ENCODE measurements at regions not wholly inside any gene's neighbourhood (a gene's known extent, or its start where the extent isn't known, plus 50 kb on each side); places are given as distances from the start of the nearest gene placed in this dataset.

DNA sequence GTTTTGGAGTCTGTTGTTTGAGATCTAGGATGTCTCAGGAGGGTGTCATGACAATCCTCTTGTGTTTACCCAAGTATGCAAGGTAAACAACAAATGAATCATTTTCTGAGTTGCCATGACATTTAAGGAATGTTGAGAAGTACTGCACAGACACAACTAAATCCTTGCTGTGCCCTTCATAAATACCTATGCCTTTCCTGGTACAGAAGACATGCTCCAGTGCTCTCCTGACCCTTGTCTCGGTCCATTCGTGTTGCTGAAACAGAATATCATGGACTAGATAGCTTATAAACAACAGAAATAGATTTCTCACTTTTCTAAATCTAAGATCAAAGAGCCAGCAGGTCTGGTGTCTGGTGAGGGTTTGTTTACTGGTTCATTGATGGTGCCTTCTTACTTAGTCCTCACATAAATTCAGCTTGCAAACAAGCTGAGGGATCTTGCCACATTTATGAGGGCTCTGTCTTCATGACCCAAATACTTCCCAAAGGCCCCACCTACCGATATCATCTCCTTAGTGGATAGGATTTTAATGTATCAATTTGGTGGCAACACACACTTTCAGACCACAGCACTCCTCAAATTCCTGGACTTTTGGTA is 341.8 kb upstream of the SEMA3A start:
- no peak overlapping the region for H3K9ac ChIP-seq (ENCODE audit: low read depth in 1 of 2, low read length in 2 of 2)
- H3K27ac ChIP-seq (ENCODE audit: low read depth in 2 of 2, low read length in 2 of 2) = no peak overlapping the region
- H3K4me1 ChIP-seq (ENCODE audit: control insufficient read depth in 2 of 2, insufficient read depth in 2 of 2, low read length in 2 of 2) = no peaks in the 10 kb centered on the region
- H3K4me3 ChIP-seq (ENCODE audit: low read length in 2 of 2) = no peak overlapping the region
- no peaks in the 10 kb centered on the region for H3K36me3 ChIP-seq (ENCODE audit: control insufficient read depth in 2 of 2, insufficient read depth in 2 of 2, low read length in 2 of 2)
- no peaks in the 10 kb centered on the region for H3K9me3 ChIP-seq (ENCODE audit: control insufficient read depth in 2 of 2, low read length in 2 of 2)
- no peaks in the 10 kb centered on the region for H3K27me3 ChIP-seq (ENCODE audit: control insufficient read depth in 2 of 2, insufficient read depth in 2 of 2, low read length in 2 of 2)

DNA sequence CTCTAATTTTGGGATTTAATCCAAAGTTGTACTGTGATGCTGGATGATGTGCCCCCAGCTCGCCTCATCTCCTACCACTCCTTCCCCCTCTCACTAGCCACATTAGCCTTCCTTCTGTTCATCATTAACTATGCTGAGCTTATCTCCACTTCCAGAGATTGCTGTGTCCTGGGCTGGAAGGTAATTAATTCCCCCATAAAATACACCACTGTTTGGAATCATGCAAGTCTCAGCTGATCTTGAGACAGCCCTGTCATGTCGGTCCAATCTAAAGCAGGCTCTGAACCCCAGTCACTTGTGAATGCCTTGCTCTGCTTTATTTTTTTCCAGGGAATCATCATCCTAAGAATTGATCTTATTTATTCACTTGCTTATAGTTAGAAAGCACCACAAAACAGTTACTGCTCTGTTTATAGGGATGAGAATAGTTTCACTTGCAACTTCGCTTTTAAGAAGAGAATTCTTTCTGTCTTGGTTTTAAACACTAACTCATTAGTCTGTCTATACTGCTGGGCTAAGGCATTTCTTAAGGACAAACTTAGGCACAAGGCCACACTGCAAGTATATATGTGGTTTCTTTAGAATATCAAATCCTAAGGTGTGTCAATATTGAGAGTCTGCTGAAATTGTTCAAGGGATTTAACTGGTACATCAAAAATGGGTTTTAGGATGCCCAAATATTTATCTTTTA is 341.1 kb upstream of the SEMA3A start:
- H3K9me3 ChIP-seq (ENCODE audit: control insufficient read depth in 2 of 2, low read length in 2 of 2) = no peaks in the 10 kb centered on the region
- no peak overlapping the region for H3K4me3 ChIP-seq (ENCODE audit: low read length in 2 of 2)
- H3K36me3 ChIP-seq (ENCODE audit: control insufficient read depth in 2 of 2, insufficient read depth in 2 of 2, low read length in 2 of 2) = no peaks in the 10 kb centered on the region
- no peaks in the 10 kb centered on the region for H3K27me3 ChIP-seq (ENCODE audit: control insufficient read depth in 2 of 2, insufficient read depth in 2 of 2, low read length in 2 of 2)
- H3K4me1 ChIP-seq (ENCODE audit: control insufficient read depth in 2 of 2, insufficient read depth in 2 of 2, low read length in 2 of 2) = no peaks in the 10 kb centered on the region
- H3K9ac ChIP-seq (ENCODE audit: low read depth in 1 of 2, low read length in 2 of 2) = no peak overlapping the region
- H3K27ac ChIP-seq (ENCODE audit: low read depth in 2 of 2, low read length in 2 of 2) = no peak overlapping the region

GRCh38 chr7:84533182-84533581 is 338.6 kb upstream of the SEMA3A start:
- no peak overlapping the region for H3K4me3 ChIP-seq (ENCODE audit: low read length in 2 of 2)
- no peaks in the 10 kb centered on the region for H3K27me3 ChIP-seq (ENCODE audit: control insufficient read depth in 2 of 2, insufficient read depth in 2 of 2, low read length in 2 of 2)
- no peak overlapping the region for H3K27ac ChIP-seq (ENCODE audit: low read depth in 2 of 2, low read length in 2 of 2)
- H3K9me3 ChIP-seq (ENCODE audit: control insufficient read depth in 2 of 2, low read length in 2 of 2) = no peaks in the 10 kb centered on the region
- no peak overlapping the region for H3K9ac ChIP-seq (ENCODE audit: low read depth in 1 of 2, low read length in 2 of 2)
- no peaks in the 10 kb centered on the region for H3K4me1 ChIP-seq (ENCODE audit: control insufficient read depth in 2 of 2, insufficient read depth in 2 of 2, low read length in 2 of 2)
- no peaks in the 10 kb centered on the region for H3K36me3 ChIP-seq (ENCODE audit: control insufficient read depth in 2 of 2, insufficient read depth in 2 of 2, low read length in 2 of 2)

DNA sequence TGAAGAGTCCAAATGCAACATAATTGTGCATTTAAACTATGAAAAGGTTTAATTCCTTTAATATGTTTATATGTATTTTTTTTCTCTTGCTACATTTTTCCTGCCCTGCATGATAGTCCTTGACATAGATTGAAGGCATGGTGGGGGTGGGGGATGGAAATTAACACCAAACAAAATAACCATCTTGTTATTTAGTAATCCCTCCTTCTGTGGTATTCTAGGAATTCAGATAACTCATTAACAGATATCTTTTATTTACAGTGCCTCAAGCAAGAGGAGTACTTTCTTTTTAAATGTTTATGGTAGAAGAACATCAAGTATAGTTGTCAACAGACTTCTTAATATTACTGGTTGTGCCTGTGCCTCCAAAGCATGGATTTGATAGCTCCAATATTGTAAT is 337.6 kb upstream of the SEMA3A start:
- no peak overlapping the region for H3K9ac ChIP-seq (ENCODE audit: low read depth in 1 of 2, low read length in 2 of 2)
- H3K27ac ChIP-seq (ENCODE audit: low read depth in 2 of 2, low read length in 2 of 2) = no peak overlapping the region
- no peak overlapping the region for H3K4me3 ChIP-seq (ENCODE audit: low read length in 2 of 2)
- H3K9me3 ChIP-seq (ENCODE audit: control insufficient read depth in 2 of 2, low read length in 2 of 2) = no peaks in the 10 kb centered on the region
- H3K36me3 ChIP-seq (ENCODE audit: control insufficient read depth in 2 of 2, insufficient read depth in 2 of 2, low read length in 2 of 2) = no peaks in the 10 kb centered on the region
- no peaks in the 10 kb centered on the region for H3K27me3 ChIP-seq (ENCODE audit: control insufficient read depth in 2 of 2, insufficient read depth in 2 of 2, low read length in 2 of 2)
- no peaks in the 10 kb centered on the region for H3K4me1 ChIP-seq (ENCODE audit: control insufficient read depth in 2 of 2, insufficient read depth in 2 of 2, low read length in 2 of 2)

GRCh38 chr7:84529480-84530205 is 335.1 kb upstream of the SEMA3A start:
- Histone ChIP-seq H3K4me3 (ENCODE audit: low read length in 2 of 2) (no peak overlapping the region), H3K9ac (ENCODE audit: low read depth in 1 of 2, low read length in 2 of 2) (no peak overlapping the region), H3K27me3 (ENCODE audit: control insufficient read depth in 2 of 2, insufficient read depth in 2 of 2, low read length in 2 of 2) (no peaks in the 10 kb centered on the region), H3K27ac (ENCODE audit: low read depth in 2 of 2, low read length in 2 of 2) (no peak overlapping the region), H3K36me3 (ENCODE audit: control insufficient read depth in 2 of 2, insufficient read depth in 2 of 2, low read length in 2 of 2) (no peaks in the 10 kb centered on the region), H3K9me3 (ENCODE audit: control insufficient read depth in 2 of 2, low read length in 2 of 2) (no peaks in the 10 kb centered on the region), H3K4me1 (ENCODE audit: control insufficient read depth in 2 of 2, insufficient read depth in 2 of 2, low read length in 2 of 2) (no peaks in the 10 kb centered on the region)

DNA sequence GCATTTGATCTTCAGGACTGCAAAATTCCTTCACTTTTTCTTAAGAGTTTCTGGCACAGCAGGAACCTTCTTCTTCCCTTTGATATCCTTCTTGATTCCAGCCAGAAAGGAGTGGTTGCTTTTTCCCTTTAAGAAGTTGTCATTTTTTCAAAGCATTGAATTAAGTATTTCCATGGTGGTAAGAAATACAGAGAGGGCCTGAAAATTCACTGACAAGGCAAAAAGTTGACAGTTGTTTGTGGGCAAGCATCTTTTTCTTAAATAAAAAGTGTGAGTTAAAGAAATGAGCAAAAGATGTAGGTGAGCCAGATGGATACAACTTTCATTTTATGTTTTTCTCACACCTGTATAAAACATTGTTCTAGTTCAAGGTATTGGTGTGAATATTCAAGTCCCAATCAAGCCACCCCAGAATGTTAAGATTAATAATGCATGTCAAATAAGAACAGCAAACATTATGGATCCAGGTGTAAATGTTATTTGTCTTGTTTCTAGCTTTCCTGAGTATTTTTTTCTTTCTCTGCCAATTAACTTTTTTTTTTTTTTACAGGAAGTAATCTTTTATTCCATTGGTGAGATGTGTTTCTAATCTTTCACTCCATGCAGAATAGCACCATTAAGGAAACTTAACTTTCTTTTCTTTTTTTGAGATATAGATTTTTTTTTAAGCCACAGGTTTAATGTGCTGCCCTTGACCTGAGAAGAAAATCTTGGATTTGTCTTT is 334.3 kb upstream of the SEMA3A start:
- H3K9me3 ChIP-seq (ENCODE audit: control insufficient read depth in 2 of 2, low read length in 2 of 2) = no peaks in the 10 kb centered on the region
- no peaks in the 10 kb centered on the region for H3K36me3 ChIP-seq (ENCODE audit: control insufficient read depth in 2 of 2, insufficient read depth in 2 of 2, low read length in 2 of 2)
- H3K27me3 ChIP-seq (ENCODE audit: control insufficient read depth in 2 of 2, insufficient read depth in 2 of 2, low read length in 2 of 2) = no peaks in the 10 kb centered on the region
- H3K4me1 ChIP-seq (ENCODE audit: control insufficient read depth in 2 of 2, insufficient read depth in 2 of 2, low read length in 2 of 2) = no peaks in the 10 kb centered on the region
- H3K4me3 ChIP-seq (ENCODE audit: low read length in 2 of 2) = no peak overlapping the region
- no peak overlapping the region for H3K27ac ChIP-seq (ENCODE audit: low read depth in 2 of 2, low read length in 2 of 2)
- H3K9ac ChIP-seq (ENCODE audit: low read depth in 1 of 2, low read length in 2 of 2) = no peak overlapping the region

DNA sequence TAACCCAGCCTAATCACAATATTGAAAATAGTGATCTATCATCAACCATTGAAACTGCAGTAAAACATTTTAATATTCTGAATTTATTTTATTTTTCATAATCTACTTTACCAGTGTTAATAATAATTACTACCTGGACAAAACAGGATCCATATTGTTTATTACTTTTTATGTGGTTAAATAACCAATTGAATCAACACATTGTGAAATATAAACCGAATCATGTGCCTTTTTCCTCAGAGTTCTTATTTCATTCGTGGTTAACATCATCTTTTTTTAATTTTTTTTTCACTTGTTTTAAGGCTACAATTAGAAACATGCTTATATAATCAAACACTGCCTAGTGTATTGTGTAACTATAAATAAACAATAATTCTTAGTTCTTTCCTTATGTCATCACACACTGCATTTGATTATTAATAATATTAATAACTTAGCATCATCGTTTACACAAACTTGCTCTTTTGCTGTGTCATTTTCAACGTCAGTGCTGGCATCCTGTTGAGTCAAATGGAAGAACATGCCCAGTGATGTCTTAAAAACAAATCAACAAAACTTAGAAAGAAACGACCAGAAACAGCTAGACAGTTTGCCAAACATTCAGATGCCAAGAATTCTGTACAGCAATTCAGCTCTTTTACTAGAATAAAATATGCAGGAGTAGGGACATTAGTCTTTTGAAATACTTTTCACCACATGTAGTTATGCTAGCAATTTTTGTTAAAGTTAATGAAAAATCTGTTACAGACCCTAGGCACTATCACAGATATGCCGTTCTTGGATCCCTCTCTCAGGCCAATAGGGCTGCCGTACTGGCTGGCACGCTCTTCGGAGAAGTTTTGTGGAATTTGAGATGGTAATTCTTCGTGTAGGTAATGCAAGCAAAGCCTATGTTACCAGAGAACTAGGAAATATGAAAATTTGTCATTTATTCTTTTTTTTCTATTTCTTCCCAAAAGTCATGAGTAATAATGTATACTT is 330.4 kb upstream of the SEMA3A start:
- Histone ChIP-seq H3K4me3 (ENCODE audit: low read length in 2 of 2) (no peak overlapping the region), H3K4me1 (ENCODE audit: control insufficient read depth in 2 of 2, insufficient read depth in 2 of 2, low read length in 2 of 2) (no peaks in the 10 kb centered on the region), H3K27ac (ENCODE audit: low read depth in 2 of 2, low read length in 2 of 2) (no peak overlapping the region), H3K9me3 (ENCODE audit: control insufficient read depth in 2 of 2, low read length in 2 of 2) (no peaks in the 10 kb centered on the region), H3K36me3 (ENCODE audit: control insufficient read depth in 2 of 2, insufficient read depth in 2 of 2, low read length in 2 of 2) (no peaks in the 10 kb centered on the region), H3K27me3 (ENCODE audit: control insufficient read depth in 2 of 2, insufficient read depth in 2 of 2, low read length in 2 of 2) (no peaks in the 10 kb centered on the region), H3K9ac (ENCODE audit: low read depth in 1 of 2, low read length in 2 of 2) (no peak overlapping the region)

- no peaks in the 10 kb centered on the region for H3K36me3 ChIP-seq (ENCODE audit: control insufficient read depth in 2 of 2, insufficient read depth in 2 of 2, low read length in 2 of 2)
- H3K27me3 ChIP-seq (ENCODE audit: control insufficient read depth in 2 of 2, insufficient read depth in 2 of 2, low read length in 2 of 2) = no peaks in the 10 kb centered on the region
- no peaks in the 10 kb centered on the region for H3K4me1 ChIP-seq (ENCODE audit: control insufficient read depth in 2 of 2, insufficient read depth in 2 of 2, low read length in 2 of 2)
- H3K4me3 ChIP-seq (ENCODE audit: low read length in 2 of 2) = no peak overlapping the region
- no peaks in the 10 kb centered on the region for H3K9me3 ChIP-seq (ENCODE audit: control insufficient read depth in 2 of 2, low read length in 2 of 2)
- no peak overlapping the region for H3K9ac ChIP-seq (ENCODE audit: low read depth in 1 of 2, low read length in 2 of 2)
- H3K27ac ChIP-seq (ENCODE audit: low read depth in 2 of 2, low read length in 2 of 2) = no peak overlapping the region
Measured at GRCh38 chr7:84513061-84513460, 318.5 kb upstream of the SEMA3A start.

DNA sequence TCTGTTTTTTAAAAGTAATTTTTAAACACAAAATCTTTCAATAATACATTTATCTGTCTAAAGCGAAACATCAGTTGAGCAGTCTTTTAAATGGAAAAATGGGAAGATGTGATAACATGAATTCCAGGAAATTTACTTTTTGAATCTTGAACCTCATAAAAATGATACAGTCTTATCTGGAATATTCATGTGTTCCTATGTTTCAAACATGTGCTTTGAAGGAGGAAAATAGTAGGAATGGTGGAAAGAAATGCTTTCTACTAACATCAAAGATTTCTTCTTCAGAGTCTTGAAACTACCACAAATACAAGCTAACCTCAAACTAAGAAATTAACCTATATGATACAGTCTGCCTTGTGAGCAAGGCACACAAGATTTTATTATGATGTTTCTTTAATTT is 317.5 kb upstream of the SEMA3A start:
- Histone ChIP-seq H3K9me3 (ENCODE audit: control insufficient read depth in 2 of 2, low read length in 2 of 2) (no peaks in the 10 kb centered on the region), H3K4me3 (ENCODE audit: low read length in 2 of 2) (no peak overlapping the region), H3K27me3 (ENCODE audit: control insufficient read depth in 2 of 2, insufficient read depth in 2 of 2, low read length in 2 of 2) (no peaks in the 10 kb centered on the region), H3K9ac (ENCODE audit: low read depth in 1 of 2, low read length in 2 of 2) (no peak overlapping the region), H3K27ac (ENCODE audit: low read depth in 2 of 2, low read length in 2 of 2) (no peak overlapping the region), H3K4me1 (ENCODE audit: control insufficient read depth in 2 of 2, insufficient read depth in 2 of 2, low read length in 2 of 2) (no peaks in the 10 kb centered on the region), H3K36me3 (ENCODE audit: control insufficient read depth in 2 of 2, insufficient read depth in 2 of 2, low read length in 2 of 2) (no peaks in the 10 kb centered on the region)
